ENCODE measurements at regions not wholly inside any gene's neighbourhood (a gene's known extent, or its start where the extent isn't known, plus 50 kb on each side); places are given as distances from the start of the nearest gene placed in this dataset.

GRCh38 chr12:90499795-90500194, 455.2 kb downstream of the CCER1 start:
- H3K4me3 ChIP-seq, result no peak overlapping the region
- no peaks in the 10 kb centered on the region for H3K4me1 ChIP-seq
- no peaks in the 10 kb centered on the region for H3K9me3 ChIP-seq
- no peaks in the 10 kb centered on the region for H3K27me3 ChIP-seq
- DNase-seq (no peak), ATAC-seq (no peak)
- H3K27ac ChIP-seq, result no peak overlapping the region
- TF ChIP-seq CTCF (IDR thresholded peaks at IDR 0.05), result no peak
- no peaks in the 10 kb centered on the region for H3K36me3 ChIP-seq
- intact Hi-C loops (cut with DNase I), result no loop called here

GRCh38 chr12:90497923-90498545, 456.9 kb downstream of the CCER1 start:
- intact Hi-C loops (cut with DNase I), result no loop called here
- DNase-seq (no peak), ATAC-seq (no peak)
- H3K27ac ChIP-seq, result no peak overlapping the region
- TF ChIP-seq CTCF (IDR thresholded peaks at IDR 0.05), result no peak
- 90 to 92% methylated on average over 6 of the region's 6 CpGs for WGBS, 2 donors
- no peaks in the 10 kb centered on the region for H3K9me3 ChIP-seq
- no peaks in the 10 kb centered on the region for H3K27me3 ChIP-seq
- H3K4me1 ChIP-seq, result no peaks in the 10 kb centered on the region
- no peak overlapping the region for H3K4me3 ChIP-seq
- H3K36me3 ChIP-seq, result no peaks in the 10 kb centered on the region

- Histone ChIP-seq H3K4me3 (no peak overlapping the region), H3K36me3 (no peaks in the 10 kb centered on the region), H3K9me3 (peaks cover 0 to 20% (median 7%) of the 10 kb centered on the region in 11 donors), H3K27ac (no peak overlapping the region), H3K4me1 (no peaks in the 10 kb centered on the region), H3K27me3 (no peaks in the 10 kb centered on the region)
- intact Hi-C loops (cut with DNase I), result no loop called here
- DNase-seq (no peak), ATAC-seq (no peak)
- no peak for TF ChIP-seq CTCF (IDR thresholded peaks at IDR 0.05)
Observed at GRCh38 chr12:90490355-90490754, 464.6 kb downstream of the CCER1 start.

GRCh38 chr12:90489141-90489540, 465.8 kb downstream of the CCER1 start:
- ATAC-seq (no peak), DNase-seq (no peak)
- H3K27me3 ChIP-seq, result no peaks in the 10 kb centered on the region
- H3K4me3 ChIP-seq, result no peak overlapping the region
- no peak overlapping the region for H3K27ac ChIP-seq
- peaks cover 0 to 20% (median 7%) of the 10 kb centered on the region in 11 donors for H3K9me3 ChIP-seq
- intact Hi-C loops (cut with DNase I), result no loop called here
- no peak for TF ChIP-seq CTCF (IDR thresholded peaks at IDR 0.05)
- H3K4me1 ChIP-seq, result no peaks in the 10 kb centered on the region
- WGBS, 2 donors, result 65 to 97% methylated on average over 3 of the region's 3 CpGs
- H3K36me3 ChIP-seq, result no peaks in the 10 kb centered on the region

Measured in heart right ventricle (tissue), 16 donors.